ENCODE measurements at regions not wholly inside any gene's neighbourhood (a gene's known extent, or its start where the extent isn't known, plus 50 kb on each side); places are given as distances from the start of the nearest gene placed in this dataset.

GRCh38 chr13:58119804-58120203, 488.3 kb downstream of the PCDH17 start:
- H3K4me1 ChIP-seq (ENCODE audit: control insufficient read depth, low read depth, low read length): no peaks in the 10 kb centered on the region
- H3K27me3 ChIP-seq (ENCODE audit: control insufficient read depth, insufficient read depth, low read length): no peaks in the 10 kb centered on the region
- H3K27ac ChIP-seq (ENCODE audit: low read length): no peak overlapping the region
- H3K36me3 ChIP-seq (ENCODE audit: control insufficient read depth, low read depth, low read length): no peaks in the 10 kb centered on the region
- no peaks in the 10 kb centered on the region for H3K9me3 ChIP-seq (ENCODE audit: control insufficient read depth, low read depth, low read length)
- H3K9ac ChIP-seq (ENCODE audit: low read length): no peak overlapping the region
- no peak overlapping the region for H3K4me3 ChIP-seq (ENCODE audit: low read length)

- Histone ChIP-seq H3K27me3 (ENCODE audit: control insufficient read depth, insufficient read depth, low read length) (no peaks in the 10 kb centered on the region), H3K9ac (ENCODE audit: low read length) (no peak overlapping the region), H3K4me3 (ENCODE audit: low read length) (no peak overlapping the region), H3K4me1 (ENCODE audit: control insufficient read depth, low read depth, low read length) (no peaks in the 10 kb centered on the region), H3K36me3 (ENCODE audit: control insufficient read depth, low read depth, low read length) (no peaks in the 10 kb centered on the region), H3K9me3 (ENCODE audit: control insufficient read depth, low read depth, low read length) (no peaks in the 10 kb centered on the region), H3K27ac (ENCODE audit: low read length) (no peak overlapping the region)
Observed at GRCh38 chr13:58126496-58126895, 495.0 kb downstream of the PCDH17 start.

GRCh38 chr13:58134012-58134411, 502.5 kb downstream of the PCDH17 start:
- no peaks in the 10 kb centered on the region for H3K9me3 ChIP-seq (ENCODE audit: control insufficient read depth, low read depth, low read length)
- H3K4me3 ChIP-seq (ENCODE audit: low read length): no peak overlapping the region
- no peak overlapping the region for H3K27ac ChIP-seq (ENCODE audit: low read length)
- H3K4me1 ChIP-seq (ENCODE audit: control insufficient read depth, low read depth, low read length): no peaks in the 10 kb centered on the region
- H3K36me3 ChIP-seq (ENCODE audit: control insufficient read depth, low read depth, low read length): no peaks in the 10 kb centered on the region
- H3K9ac ChIP-seq (ENCODE audit: low read length): no peak overlapping the region
- H3K27me3 ChIP-seq (ENCODE audit: control insufficient read depth, insufficient read depth, low read length): no peaks in the 10 kb centered on the region

- Histone ChIP-seq H3K4me3 (ENCODE audit: low read length) (no peak overlapping the region), H3K4me1 (ENCODE audit: control insufficient read depth, low read depth, low read length) (no peaks in the 10 kb centered on the region), H3K9me3 (ENCODE audit: control insufficient read depth, low read depth, low read length) (no peaks in the 10 kb centered on the region), H3K36me3 (ENCODE audit: control insufficient read depth, low read depth, low read length) (no peaks in the 10 kb centered on the region), H3K27me3 (ENCODE audit: control insufficient read depth, insufficient read depth, low read length) (no peaks in the 10 kb centered on the region), H3K27ac (ENCODE audit: low read length) (no peak overlapping the region), H3K9ac (ENCODE audit: low read length) (no peak overlapping the region)
Observed at GRCh38 chr13:58134525-58134924, 503.0 kb downstream of the PCDH17 start.

- Histone ChIP-seq H3K27ac (ENCODE audit: low read length) (no peak overlapping the region), H3K36me3 (ENCODE audit: control insufficient read depth, low read depth, low read length) (no peaks in the 10 kb centered on the region), H3K4me1 (ENCODE audit: control insufficient read depth, low read depth, low read length) (no peaks in the 10 kb centered on the region), H3K4me3 (ENCODE audit: low read length) (no peak overlapping the region), H3K9ac (ENCODE audit: low read length) (no peak overlapping the region), H3K27me3 (ENCODE audit: control insufficient read depth, insufficient read depth, low read length) (no peaks in the 10 kb centered on the region), H3K9me3 (ENCODE audit: control insufficient read depth, low read depth, low read length) (no peaks in the 10 kb centered on the region)
Observed at GRCh38 chr13:58142952-58143351, 511.4 kb downstream of the PCDH17 start.

- H3K27me3 ChIP-seq (ENCODE audit: control insufficient read depth, insufficient read depth, low read length): no peaks in the 10 kb centered on the region
- H3K36me3 ChIP-seq (ENCODE audit: control insufficient read depth, low read depth, low read length): no peaks in the 10 kb centered on the region
- H3K27ac ChIP-seq (ENCODE audit: low read length): no peak overlapping the region
- H3K9me3 ChIP-seq (ENCODE audit: control insufficient read depth, low read depth, low read length): no peaks in the 10 kb centered on the region
- no peak overlapping the region for H3K4me3 ChIP-seq (ENCODE audit: low read length)
- no peak overlapping the region for H3K9ac ChIP-seq (ENCODE audit: low read length)
- H3K4me1 ChIP-seq (ENCODE audit: control insufficient read depth, low read depth, low read length): no peaks in the 10 kb centered on the region
Observed at GRCh38 chr13:58144616-58145015, 513.1 kb downstream of the PCDH17 start.

- Histone ChIP-seq H3K27ac (ENCODE audit: low read length) (no peak overlapping the region), H3K4me3 (ENCODE audit: low read length) (no peak overlapping the region), H3K4me1 (ENCODE audit: control insufficient read depth, low read depth, low read length) (no peaks in the 10 kb centered on the region), H3K9ac (ENCODE audit: low read length) (no peak overlapping the region), H3K9me3 (ENCODE audit: control insufficient read depth, low read depth, low read length) (no peaks in the 10 kb centered on the region), H3K27me3 (ENCODE audit: control insufficient read depth, insufficient read depth, low read length) (no peaks in the 10 kb centered on the region), H3K36me3 (ENCODE audit: control insufficient read depth, low read depth, low read length) (no peaks in the 10 kb centered on the region)
Observed at GRCh38 chr13:58151452-58151851, 519.9 kb downstream of the PCDH17 start.

GRCh38 chr13:58160980-58161379, 529.4 kb downstream of the PCDH17 start:
- Histone ChIP-seq H3K4me3 (ENCODE audit: low read length) (no peak overlapping the region), H3K27me3 (ENCODE audit: control insufficient read depth, insufficient read depth, low read length) (no peaks in the 10 kb centered on the region), H3K9ac (ENCODE audit: low read length) (no peak overlapping the region), H3K4me1 (ENCODE audit: control insufficient read depth, low read depth, low read length) (no peaks in the 10 kb centered on the region), H3K27ac (ENCODE audit: low read length) (no peak overlapping the region), H3K36me3 (ENCODE audit: control insufficient read depth, low read depth, low read length) (no peaks in the 10 kb centered on the region), H3K9me3 (ENCODE audit: control insufficient read depth, low read depth, low read length) (no peaks in the 10 kb centered on the region)

GRCh38 chr13:58165617-58166016, 534.1 kb downstream of the PCDH17 start:
- H3K9me3 ChIP-seq (ENCODE audit: control insufficient read depth, low read depth, low read length): no peaks in the 10 kb centered on the region
- H3K9ac ChIP-seq (ENCODE audit: low read length): no peak overlapping the region
- no peak overlapping the region for H3K27ac ChIP-seq (ENCODE audit: low read length)
- no peaks in the 10 kb centered on the region for H3K36me3 ChIP-seq (ENCODE audit: control insufficient read depth, low read depth, low read length)
- H3K4me3 ChIP-seq (ENCODE audit: low read length): no peak overlapping the region
- H3K4me1 ChIP-seq (ENCODE audit: control insufficient read depth, low read depth, low read length): peaks cover 12% of the 10 kb centered on the region
- H3K27me3 ChIP-seq (ENCODE audit: control insufficient read depth, insufficient read depth, low read length): no peaks in the 10 kb centered on the region

- no peak overlapping the region for H3K4me3 ChIP-seq (ENCODE audit: low read length)
- H3K27me3 ChIP-seq (ENCODE audit: control insufficient read depth, insufficient read depth, low read length): no peaks in the 10 kb centered on the region
- H3K4me1 ChIP-seq (ENCODE audit: control insufficient read depth, low read depth, low read length): no peaks in the 10 kb centered on the region
- H3K9ac ChIP-seq (ENCODE audit: low read length): no peak overlapping the region
- no peaks in the 10 kb centered on the region for H3K9me3 ChIP-seq (ENCODE audit: control insufficient read depth, low read depth, low read length)
- no peaks in the 10 kb centered on the region for H3K36me3 ChIP-seq (ENCODE audit: control insufficient read depth, low read depth, low read length)
- no peak overlapping the region for H3K27ac ChIP-seq (ENCODE audit: low read length)
Observed at GRCh38 chr13:58181111-58181510, 549.6 kb downstream of the PCDH17 start.

GRCh38 chr13:58187881-58188280, 556.3 kb downstream of the PCDH17 start:
- Histone ChIP-seq H3K4me1 (ENCODE audit: control insufficient read depth, low read depth, low read length) (no peaks in the 10 kb centered on the region), H3K36me3 (ENCODE audit: control insufficient read depth, low read depth, low read length) (no peaks in the 10 kb centered on the region), H3K4me3 (ENCODE audit: low read length) (no peak overlapping the region), H3K9ac (ENCODE audit: low read length) (no peak overlapping the region), H3K9me3 (ENCODE audit: control insufficient read depth, low read depth, low read length) (no peaks in the 10 kb centered on the region), H3K27ac (ENCODE audit: low read length) (no peak overlapping the region), H3K27me3 (ENCODE audit: control insufficient read depth, insufficient read depth, low read length) (no peaks in the 10 kb centered on the region)

GRCh38 chr13:58190577-58190976, 559.0 kb downstream of the PCDH17 start:
- Histone ChIP-seq H3K9me3 (ENCODE audit: control insufficient read depth, low read depth, low read length) (no peaks in the 10 kb centered on the region), H3K27ac (ENCODE audit: low read length) (no peak overlapping the region), H3K9ac (ENCODE audit: low read length) (no peak overlapping the region), H3K36me3 (ENCODE audit: control insufficient read depth, low read depth, low read length) (no peaks in the 10 kb centered on the region), H3K4me3 (ENCODE audit: low read length) (no peak overlapping the region), H3K27me3 (ENCODE audit: control insufficient read depth, insufficient read depth, low read length) (no peaks in the 10 kb centered on the region), H3K4me1 (ENCODE audit: control insufficient read depth, low read depth, low read length) (no peaks in the 10 kb centered on the region)

Measured in iPS-18a (cell line).